KBM-7 (cell line): ENCODE measurements at regions not wholly inside any gene's neighbourhood (a gene's known extent, or its start where the extent isn't known, plus 50 kb on each side); places are given as distances from the start of the nearest gene placed in this dataset.
"Not testable (repeated sequence)": the region's sequence is repeated elsewhere in the genome, so short reads cannot be mapped to it uniquely, and the experiment has no call there.

ENCODE experiments used
- DNase-seq: peaks from one replicate; pipeline ENCODE4 v3.0.0-alpha.2; 2015
- in situ Hi-C: fragments of 300-500 bp; cut with MboI; formaldehyde crosslinking; loops from 2 replicates; pipeline ENCODE4 v1.14.3; 2020; ENCODE audit warnings: low sequenced_read_pairs, low pct_unique_long_range_greater_than_20kb, mixed read lengths

DNA sequence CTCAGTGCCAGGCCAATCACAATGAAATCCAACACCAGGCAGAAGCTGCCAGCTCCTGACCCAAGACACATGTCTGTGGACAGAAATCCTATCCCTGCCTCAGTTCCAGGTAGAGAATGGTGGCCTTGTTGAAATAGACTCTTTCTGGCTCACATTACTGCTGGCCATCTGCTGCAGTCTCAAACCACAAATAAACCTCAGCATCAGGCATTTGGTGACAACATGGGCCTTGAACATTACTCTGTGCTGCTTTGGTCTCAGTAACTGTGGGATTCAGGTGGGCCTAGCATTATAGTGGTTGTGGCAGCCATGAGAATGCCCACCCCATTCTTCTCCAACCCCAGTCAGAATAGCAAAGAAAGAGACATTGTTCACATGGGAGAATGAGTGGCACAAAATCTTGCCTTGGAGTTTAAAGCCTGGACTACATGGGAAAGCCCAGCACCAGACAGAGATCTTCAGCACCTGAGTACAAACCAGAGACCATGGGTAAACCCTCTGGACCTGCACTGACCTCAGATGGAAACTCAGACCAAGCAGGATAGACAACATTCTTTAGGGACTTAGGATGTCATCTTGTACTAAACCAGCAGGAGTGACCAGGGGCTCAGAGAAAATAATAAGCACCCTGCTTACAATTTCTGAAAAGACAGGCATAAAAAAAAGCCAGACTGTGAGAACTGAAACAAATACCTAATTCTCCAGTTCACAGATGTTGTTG lies 50.4 kb upstream of the TRAM1L1 start:
- DNase-seq: no peak
- in situ Hi-C loops: no loop called here

DNA sequence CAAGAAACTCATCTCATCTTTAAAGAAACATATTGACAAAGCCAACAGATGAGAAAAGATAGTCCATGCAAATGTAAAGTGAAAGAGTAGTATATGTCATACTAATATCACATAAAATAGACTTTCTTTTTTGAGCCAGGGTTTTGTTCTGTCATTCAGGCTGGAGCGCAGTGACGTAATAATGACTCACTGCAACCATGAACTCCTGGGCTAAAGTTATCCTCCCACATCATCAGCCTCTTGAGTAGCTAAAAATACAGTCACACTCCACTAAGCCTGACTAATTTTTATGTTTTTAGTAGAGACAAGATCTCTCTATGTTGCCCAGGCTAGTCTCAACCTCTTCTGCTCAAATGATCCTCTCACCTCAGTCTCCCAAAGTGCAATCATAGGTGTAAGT lies 51.8 kb upstream of the TRAM1L1 start:
- in situ Hi-C loops: no loop called here
- peak; percentile 54 for DNase-seq

DNA sequence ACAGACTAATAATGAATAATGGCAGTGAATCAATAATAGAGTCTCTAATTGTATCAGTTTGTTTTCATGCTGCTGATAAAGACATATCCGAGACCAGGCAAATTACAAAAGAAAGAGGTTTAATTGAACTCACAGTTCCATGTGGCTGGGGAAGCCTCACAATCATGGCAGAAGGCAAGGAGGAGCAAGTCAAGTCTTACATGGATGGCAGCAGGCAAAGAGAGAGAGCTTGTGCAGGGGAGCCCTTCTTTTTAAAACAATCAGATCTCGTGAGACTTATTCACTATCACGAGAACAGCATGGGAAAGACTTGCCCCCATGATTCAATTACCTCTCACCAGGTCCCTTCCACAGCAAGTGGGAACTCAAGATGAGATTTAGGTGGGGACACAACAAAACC lies 53.4 kb upstream of the TRAM1L1 start:
- in situ Hi-C loops, DNase-seq: not testable (repeated sequence)

DNA sequence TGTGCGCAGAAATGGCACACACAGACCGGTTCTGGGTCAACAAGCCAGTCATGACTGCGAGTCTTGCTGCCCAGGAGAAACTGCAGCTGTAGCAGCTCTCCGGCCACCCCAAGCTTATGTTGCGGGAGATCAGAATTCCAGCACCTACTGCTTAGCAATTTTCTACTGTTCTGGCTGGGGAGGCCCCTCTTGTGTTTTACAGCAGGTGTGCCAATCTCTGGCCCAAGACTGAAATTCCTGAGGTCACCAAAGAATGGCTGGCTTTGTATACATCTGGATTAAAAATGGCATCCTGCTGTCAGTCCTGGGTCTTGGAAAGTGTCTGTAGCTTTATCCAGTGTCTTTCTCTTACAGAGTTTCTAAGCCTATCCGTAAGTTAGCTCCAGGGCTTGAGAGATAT lies 68.9 kb upstream of the TRAM1L1 start:
- in situ Hi-C loops: no loop called here
- DNase-seq: no peak

DNA sequence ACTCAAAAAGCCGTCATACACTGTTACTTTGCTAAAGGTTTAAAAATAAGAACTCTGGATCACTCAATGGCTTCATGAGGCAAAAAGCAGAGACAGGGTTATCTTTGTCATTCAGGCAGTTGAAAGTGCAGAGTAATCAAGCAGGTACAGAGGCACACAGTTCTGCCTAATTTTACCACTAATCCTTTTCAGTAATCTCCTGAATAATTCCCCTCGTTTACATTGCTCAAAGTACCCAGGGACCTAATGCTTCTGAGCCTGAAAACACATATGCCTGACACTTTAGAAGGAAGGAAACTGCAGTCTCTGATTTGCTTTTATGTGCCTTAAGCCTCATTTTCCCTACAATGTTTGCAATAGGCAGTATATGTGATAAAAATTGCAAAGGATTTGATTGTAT lies 71.4 kb upstream of the TRAM1L1 start:
- DNase-seq: no peak
- in situ Hi-C loops: no loop called here

DNA sequence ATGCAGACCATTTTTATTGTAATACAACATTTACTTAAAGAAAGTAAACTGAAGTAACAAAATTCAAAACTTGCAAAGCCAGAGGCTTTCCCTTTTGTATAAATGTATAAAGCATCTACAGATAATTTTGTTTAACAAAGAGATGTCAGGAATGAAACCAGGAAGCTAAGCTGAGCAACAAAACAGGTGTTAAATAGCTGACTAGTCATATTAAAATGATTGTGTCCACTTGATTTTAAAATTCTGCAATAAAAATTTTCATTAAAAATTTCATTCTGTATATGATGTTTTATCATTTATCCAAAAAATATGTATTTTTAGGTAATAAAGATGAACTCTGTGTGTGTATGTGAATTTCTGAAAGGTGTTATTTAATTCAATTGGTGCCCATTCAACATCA lies 72.0 kb upstream of the TRAM1L1 start:
- in situ Hi-C loops: no loop called here
- DNase-seq: no peak

DNA sequence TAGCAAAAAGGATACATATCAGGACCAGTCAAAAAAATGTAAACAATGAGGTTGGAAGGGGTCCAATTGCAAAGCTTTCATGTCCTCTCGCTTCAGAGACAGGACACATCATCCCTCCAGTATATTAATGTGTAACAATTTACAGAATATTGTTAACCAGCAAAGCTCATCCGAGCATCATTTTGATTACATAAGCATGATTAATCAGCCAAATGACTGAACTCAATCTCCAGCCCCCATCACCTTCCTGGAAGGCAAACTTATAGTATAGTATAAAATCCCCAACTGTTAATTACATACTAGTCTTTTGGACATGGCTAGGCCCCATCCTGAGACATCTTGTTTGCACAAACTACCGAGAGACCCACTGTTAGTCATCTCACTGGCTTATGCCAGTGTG lies 77.6 kb upstream of the TRAM1L1 start:
- in situ Hi-C loops: no loop called here
- no peak for DNase-seq

DNA sequence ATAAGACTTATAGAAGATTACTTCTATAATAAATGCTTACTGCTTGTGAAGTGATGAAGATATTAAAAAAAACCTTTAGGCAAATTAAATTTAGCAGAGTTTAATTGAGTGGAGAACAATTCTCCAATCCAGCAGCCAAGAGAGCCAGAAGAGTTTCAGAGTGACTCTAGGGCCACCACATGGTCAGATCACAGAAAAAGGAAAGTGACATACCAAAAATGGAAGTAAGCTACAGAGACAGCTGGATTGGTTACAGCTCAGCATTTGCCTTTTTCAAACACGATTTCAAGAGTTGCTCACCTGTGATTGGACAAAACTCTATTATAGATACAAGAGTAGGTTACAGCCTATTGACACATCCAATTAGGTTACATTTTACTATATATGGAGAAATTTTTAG lies 79.0 kb upstream of the TRAM1L1 start:
- DNase-seq: peak; percentile 31
- in situ Hi-C loops: no loop called here

DNA sequence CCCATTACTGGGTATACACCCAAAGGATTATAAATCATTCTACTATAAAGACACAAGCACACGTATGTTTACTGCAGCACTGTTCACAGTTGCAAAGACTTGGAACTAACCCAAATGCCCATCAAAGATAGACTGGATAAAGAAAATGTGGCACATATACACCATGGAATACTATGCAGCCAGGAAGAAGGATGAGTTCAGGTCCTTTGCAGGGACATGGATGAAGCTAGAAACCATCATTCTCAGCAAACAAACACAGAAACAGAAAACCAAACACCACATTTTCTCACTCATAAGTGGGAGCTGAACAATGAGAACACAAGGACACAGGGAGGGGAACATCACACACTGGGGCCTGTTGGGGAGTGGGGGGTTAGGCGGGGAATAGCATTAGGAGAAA lies 90.0 kb upstream of the TRAM1L1 start:
- in situ Hi-C loops, DNase-seq: not testable (repeated sequence)

DNA sequence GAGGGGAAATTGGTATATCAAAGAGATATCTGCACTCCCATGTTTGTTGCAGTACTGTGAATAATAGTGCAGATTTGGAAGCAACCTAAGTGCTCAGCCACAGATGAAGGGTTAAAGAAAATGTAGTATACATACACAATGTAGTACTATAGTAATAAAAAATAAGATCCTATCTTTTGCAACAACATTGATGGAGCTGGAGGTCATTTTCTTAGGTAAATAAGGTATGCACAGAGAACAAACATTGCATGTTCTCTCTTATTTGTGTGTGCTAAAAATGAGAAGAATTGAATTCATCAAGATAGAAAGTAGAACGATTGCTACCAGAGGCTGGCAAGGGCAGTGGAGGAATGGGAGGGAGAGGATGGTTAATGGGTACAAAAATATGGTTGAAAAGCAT lies 117.9 kb upstream of the TRAM1L1 start:
- DNase-seq: no peak
- in situ Hi-C loops: no loop called here

DNA sequence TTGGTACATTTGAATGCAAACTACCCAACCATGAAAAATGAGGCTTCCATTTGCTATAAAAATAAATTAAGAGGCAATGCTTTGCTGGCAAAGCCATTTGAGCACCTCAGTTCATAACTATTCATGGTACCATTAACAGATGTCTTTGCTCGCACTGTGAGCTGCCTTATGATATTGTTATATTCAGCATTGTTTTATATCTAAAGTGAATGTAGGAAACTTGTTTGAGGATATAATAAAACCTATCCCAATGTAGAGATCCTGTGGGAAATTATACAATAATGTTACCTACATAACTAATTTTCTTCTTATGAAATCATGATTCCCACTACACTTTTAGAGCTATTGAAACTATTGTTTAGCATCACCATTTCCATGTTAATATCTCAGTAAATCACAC lies 125.2 kb upstream of the TRAM1L1 start:
- no peak for DNase-seq
- in situ Hi-C loops: no loop called here

DNA sequence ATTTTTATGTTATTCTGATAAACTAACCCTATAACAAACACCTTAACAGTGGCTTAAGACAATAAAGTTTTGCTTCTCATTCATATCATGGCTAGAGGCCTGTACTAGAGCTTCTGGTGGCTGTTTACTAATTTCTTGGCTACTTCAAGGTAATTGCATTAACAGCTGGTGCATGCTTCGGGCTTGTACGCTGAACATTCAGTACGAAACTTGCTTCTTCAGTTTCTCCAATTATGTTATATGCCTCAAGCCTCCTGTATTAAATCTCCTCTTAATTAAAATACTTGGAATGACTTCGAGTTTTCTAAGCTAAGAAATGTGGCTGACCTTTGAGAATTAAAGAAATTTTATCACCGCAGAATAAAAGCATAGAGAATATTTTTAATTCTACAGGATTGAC lies 138.9 kb upstream of the TRAM1L1 start:
- in situ Hi-C loops: no loop called here
- DNase-seq: no peak

DNA sequence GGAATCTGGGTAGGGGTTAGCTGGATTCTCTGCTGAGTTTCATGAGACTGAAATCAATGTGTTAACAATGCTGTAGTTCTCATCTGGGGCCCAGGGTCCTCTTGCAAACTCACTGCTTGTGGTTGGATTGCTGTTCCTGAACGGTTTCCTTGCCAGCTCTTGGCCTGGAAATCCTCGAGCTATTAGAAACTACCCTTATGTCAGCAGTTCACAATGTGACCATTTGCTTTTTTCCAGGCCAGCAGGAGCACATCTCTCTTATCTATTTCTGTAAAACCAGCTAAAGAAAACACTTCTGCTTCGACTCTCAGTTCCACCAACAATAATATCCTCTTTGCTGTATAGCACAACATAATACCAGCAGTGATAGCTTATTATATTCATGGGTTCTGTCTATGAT lies 140.1 kb upstream of the TRAM1L1 start:
- in situ Hi-C loops: no loop called here
- DNase-seq: no peak

DNA sequence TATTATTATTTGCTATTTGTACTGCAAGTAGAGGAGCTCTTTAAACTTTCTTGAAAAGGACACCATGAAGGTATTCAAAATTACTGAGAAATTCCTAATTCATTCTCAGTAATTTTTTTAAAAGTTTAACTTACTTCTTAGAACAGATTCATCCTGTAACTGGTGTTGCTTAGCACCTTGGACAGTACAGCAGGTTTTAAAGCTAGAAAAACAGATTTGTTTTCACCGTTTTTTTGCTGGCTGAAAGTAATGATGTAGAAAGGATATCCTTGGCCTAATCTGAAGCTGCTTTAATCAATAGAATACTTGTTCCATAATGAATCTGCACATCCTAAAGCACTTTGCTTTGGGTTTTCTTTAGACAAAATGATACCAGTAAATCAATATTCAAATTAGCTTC lies 142.5 kb upstream of the TRAM1L1 start:
- in situ Hi-C loops: no loop called here
- DNase-seq: no peak

DNA sequence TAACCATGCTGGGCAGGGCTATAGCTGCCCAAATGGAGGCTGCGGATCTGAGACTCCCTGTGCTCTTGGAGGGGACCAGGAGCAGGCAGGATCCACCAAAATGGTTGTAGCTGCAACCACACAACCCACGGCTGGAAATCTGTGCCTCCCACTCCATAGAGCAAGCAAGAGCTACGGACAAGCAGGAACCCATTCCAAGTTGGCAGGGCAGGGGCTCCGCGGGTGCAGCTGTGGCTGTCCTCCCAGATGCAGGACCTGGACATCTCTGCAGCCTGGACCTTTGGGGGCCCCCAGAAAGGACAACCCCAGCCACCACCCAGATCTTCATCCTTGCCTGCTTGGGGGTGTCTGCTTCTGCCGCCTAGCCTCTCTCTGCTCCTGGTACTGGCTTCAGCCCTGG lies 154.1 kb upstream of the TRAM1L1 start:
- no peak for DNase-seq
- in situ Hi-C loops: no loop called here

DNA sequence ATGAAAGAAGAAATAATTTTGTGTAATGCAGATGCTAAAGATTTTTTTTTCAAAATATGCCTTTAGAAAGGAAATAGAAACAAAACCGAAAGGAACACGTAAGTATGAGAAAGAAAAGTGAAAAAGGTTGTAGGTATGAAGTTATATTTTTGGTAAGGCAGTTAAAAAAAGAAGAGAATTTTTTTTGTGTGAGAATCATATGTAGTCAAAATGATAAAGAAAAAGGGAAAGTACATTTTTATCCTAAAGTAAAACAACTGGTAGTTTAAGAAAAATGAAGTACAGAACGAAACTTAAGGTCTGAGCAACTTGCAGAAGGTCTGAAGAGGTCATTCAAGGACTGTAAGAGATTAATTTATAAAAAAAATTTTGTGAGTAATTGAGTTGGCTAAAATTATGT lies 164.0 kb upstream of the TRAM1L1 start:
- in situ Hi-C loops: no loop called here
- no peak for DNase-seq

DNA sequence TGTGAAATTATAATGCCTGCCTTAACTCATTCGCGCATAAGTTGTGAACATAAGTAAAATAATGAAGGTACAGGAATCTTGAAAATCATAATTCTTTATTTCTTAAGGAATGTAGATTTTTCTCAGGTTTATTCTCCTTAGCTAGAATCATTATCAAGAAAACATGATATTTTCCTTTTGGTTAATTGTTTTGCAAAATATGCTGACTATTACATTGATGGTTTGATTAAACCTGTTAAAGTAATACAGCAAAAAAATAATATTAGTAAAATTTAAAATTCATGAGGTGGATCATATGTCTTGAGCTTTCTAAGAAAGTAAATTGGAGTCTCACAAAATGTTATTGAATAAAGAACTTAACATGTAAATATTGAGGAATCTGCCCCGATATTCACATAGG lies 178.7 kb upstream of the TRAM1L1 start:
- in situ Hi-C loops: no loop called here
- DNase-seq: no peak

DNA sequence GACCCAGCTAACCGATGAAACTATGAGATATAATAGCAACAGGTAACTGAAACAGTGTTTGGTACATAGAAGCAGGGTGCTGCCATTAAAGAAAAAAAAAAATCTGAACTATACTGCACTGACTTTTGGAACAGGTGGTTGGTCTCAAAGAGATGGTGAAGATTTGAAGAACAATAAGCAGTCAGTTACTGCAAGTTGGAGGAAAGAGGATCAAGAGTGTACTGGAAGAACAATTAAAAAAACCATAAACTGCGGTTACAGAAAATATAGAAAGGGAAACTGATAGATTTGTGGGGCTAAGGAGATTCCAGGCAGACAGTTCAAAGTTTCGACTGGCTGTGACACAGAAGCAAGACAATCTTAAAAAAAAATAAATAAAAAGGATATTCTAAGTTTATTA lies 181.9 kb upstream of the TRAM1L1 start:
- in situ Hi-C loops: no loop called here
- peak; percentile 23 for DNase-seq

DNA sequence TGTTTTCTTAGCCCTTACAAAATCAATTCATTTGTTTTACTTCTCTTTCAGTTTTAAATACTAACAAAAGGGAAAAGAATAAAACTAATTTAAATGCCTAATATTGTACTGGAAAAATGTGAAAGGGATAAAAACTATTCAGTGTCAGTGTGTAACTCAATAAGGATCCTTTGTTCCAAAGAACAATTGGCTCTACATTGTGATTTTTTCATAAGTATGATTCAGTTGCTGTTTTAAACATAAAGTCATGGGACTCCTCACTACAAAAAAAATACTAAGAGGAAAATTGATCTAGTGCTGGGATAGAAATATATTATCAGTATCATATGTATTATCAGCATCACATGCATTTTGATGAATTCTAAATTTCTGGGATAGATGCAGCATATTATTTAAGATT lies 199.4 kb upstream of the TRAM1L1 start:
- DNase-seq: no peak
- in situ Hi-C loops: no loop called here

DNA sequence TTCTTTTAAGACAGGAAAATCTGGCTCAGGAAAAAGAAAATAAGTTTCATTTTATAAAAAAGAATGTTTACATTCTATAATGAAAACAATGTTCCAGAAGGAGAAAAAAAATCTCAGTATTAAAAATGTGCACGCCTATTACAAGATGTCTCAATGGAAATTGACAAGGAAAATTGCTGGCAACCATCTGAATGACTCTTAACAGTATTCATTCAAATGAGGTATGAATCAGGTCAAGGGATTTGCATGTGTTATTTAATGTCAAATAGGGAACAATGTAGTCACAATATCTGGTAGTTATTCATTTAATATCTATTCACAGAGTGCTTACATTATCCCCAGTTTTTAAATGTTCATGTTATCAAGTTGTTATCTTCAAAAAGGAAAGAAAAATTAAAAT lies 208.4 kb upstream of the TRAM1L1 start:
- in situ Hi-C loops: no loop called here
- no peak for DNase-seq

DNA sequence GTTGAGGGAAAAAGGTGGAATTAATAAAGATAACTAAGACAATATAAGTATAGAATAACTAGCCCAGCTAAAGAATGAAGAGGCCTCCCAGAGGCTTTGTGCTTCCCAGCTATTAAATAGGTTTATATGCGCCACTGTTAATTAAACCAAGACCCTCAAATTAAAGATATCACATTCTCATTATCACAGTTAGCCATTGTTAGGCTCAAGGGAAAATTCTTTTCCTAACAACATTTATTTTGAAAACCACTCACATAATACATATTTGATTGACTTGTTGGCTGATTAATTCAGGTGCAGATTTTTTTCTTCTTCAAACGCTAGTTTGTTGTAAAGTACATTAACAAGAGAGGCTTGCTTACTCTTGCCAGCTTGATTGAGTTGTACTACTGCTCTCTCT lies 216.8 kb upstream of the TRAM1L1 start:
- in situ Hi-C loops: no loop called here

DNA sequence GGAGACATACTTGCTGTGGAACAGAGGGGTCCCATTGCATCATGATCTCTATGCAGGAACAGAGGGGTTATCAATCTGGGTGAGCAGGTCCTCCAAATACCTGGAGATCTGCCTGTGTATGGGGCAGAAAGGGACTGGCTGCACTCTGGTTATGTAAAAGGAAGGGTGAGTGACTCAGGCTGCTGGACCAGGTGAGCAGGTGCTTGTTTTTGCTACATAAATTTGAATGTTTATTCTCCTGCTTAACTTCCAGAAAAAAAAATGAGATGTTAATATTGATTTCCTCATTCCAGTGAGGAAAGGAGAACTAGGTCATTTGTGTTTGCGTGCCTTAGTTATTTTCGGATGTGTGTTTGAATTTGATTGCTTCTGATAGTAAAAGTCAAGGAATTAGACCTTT lies 225.8 kb upstream of the TRAM1L1 start:
- no peak for DNase-seq
- in situ Hi-C loops: no loop called here

More for the DNA sequence above, 216.8 kb upstream of the TRAM1L1 start:
- no peak for DNase-seq
